Astrocyte of the spinal cord (primary cell): ENCODE measurements at regions not wholly inside any gene's neighbourhood (a gene's known extent, or its start where the extent isn't known, plus 50 kb on each side); places are given as distances from the start of the nearest gene placed in this dataset.
A peak's percentile ranks its signal among the peaks of the same experiment; 100 is the strongest.

Source experiments
- DNase-seq: peaks from one replicate; pipeline ENCODE4 v3.0.0; 2011; ENCODE audit warnings: low read depth, low spot score
- H3K4me3 ChIP-seq: 2 replicates; pipeline ENCODE4 v1.5.1; 2011; ENCODE audit warnings: low read depth, mild to moderate bottlenecking, low read length, moderate library complexity
- CTCF ChIP-seq: IDR thresholded peaks from 2 replicates; pipeline ENCODE4 v1.5.1; 2012; ENCODE audit warnings: low read depth, mild to moderate bottlenecking, low read length, inconsistent platforms
- in situ Hi-C: cut with HindIII; loops from 2 replicates; pipeline ENCODE4 v1.10.0; 2017; ENCODE audit warnings: low sequenced_read_pairs

- no peak for TF ChIP-seq CTCF
- in situ Hi-C loops = no loop called here
- H3K4me3 ChIP-seq = no peak overlapping the region
- DNase-seq = no peak
Observed at GRCh38 chr4:116862592-116862991, 222.8 kb downstream of the TRAM1L1 start.

- in situ Hi-C loops = no loop called here
- H3K4me3 ChIP-seq = no peak overlapping the region
- DNase-seq = no peak
- no peak for TF ChIP-seq CTCF
Observed at GRCh38 chr4:116860891-116861290, 224.5 kb downstream of the TRAM1L1 start.

GRCh38 chr4:116849620-116850019 lies 235.8 kb downstream of the TRAM1L1 start:
- DNase-seq = no peak
- in situ Hi-C loops = no loop called here
- peak; percentile 27 for TF ChIP-seq CTCF
- no peak overlapping the region for H3K4me3 ChIP-seq

GRCh38 chr4:116847616-116848015 lies 237.8 kb downstream of the TRAM1L1 start:
- in situ Hi-C loops = no loop called here
- H3K4me3 ChIP-seq = no peak overlapping the region
- no peak for TF ChIP-seq CTCF
- no peak for DNase-seq

- H3K4me3 ChIP-seq = no peak overlapping the region
- peak; percentile 77 for DNase-seq
- in situ Hi-C loops = no loop called here
- TF ChIP-seq CTCF = no peak
Observed at GRCh38 chr4:116839826-116840225, 245.6 kb downstream of the TRAM1L1 start.

- DNase-seq = no peak
- in situ Hi-C loops = no loop called here
- no peak overlapping the region for H3K4me3 ChIP-seq
- no peak for TF ChIP-seq CTCF
Observed at GRCh38 chr4:116838609-116839008, 246.8 kb downstream of the TRAM1L1 start.

GRCh38 chr4:116829187-116829586 lies 256.2 kb downstream of the TRAM1L1 start:
- TF ChIP-seq CTCF = no peak
- H3K4me3 ChIP-seq = no peak overlapping the region
- in situ Hi-C loops = no loop called here
- DNase-seq = no peak
